GM23338 (cell line): ENCODE measurements at regions not wholly inside any gene's neighbourhood (a gene's known extent, or its start where the extent isn't known, plus 50 kb on each side); places are given as distances from the start of the nearest gene placed in this dataset.

ENCODE experiments used
- ATAC-seq: fragments of 200-7000 bp; cut with Tn5 transposase; 3 replicates; pipeline ENCODE4 v1.9.1; 2020
- DNase-seq: peaks from one replicate; pipeline ENCODE4 v3.0.0-alpha.2; 2015; ENCODE audit warnings: low spot score
- H2AFZ ChIP-seq: fragments of 200-600 bp; sonication (generic); 2 replicates; pipeline ENCODE4 v1.8.0; 2016; ENCODE audit warnings: antibody characterized with exemption, mild to moderate bottlenecking, moderate library complexity
- H3F3A ChIP-seq: fragments of 200-600 bp; sonication (generic); replicated peaks from 2 replicates; pipeline ENCODE4 v1.8.0; 2017; ENCODE audit warnings: antibody characterized with exemption, mixed run types, low read depth
- H3K27ac ChIP-seq: fragments of 200-600 bp; sonication (generic); 2 replicates; pipeline ENCODE4 v1.6.1; 2016; ENCODE audit warnings: low read depth
- H3K27me3 ChIP-seq: fragments of 200-600 bp; sonication (generic); 2 replicates; pipeline ENCODE4 v1.8.0; 2016; ENCODE audit warnings: mild to moderate bottlenecking, mixed run types, moderate library complexity; ENCODE audit not compliant: insufficient read depth
- H3K36me3 ChIP-seq: fragments of 200-600 bp; sonication (generic); 2 replicates; pipeline ENCODE4 v1.8.0; 2016; ENCODE audit warnings: mild to moderate bottlenecking; ENCODE audit not compliant: insufficient read depth
- H3K4me1 ChIP-seq: fragments of 200-600 bp; sonication (generic); 2 replicates; pipeline ENCODE4 v1.8.0; 2016; ENCODE audit warnings: mild to moderate bottlenecking, moderate library complexity; ENCODE audit not compliant: insufficient read depth
- H3K4me2 ChIP-seq: fragments of 200-600 bp; sonication (generic); 2 replicates; pipeline ENCODE4 v1.7.1; 2017; ENCODE audit warnings: mixed run types
- H3K4me3 ChIP-seq: fragments of 200-600 bp; sonication (generic); 2 replicates; pipeline ENCODE4 v1.6.1; 2016; ENCODE audit warnings: mixed run types
- H3K79me2 ChIP-seq: fragments of 200-600 bp; sonication (generic); replicated peaks from 2 replicates; pipeline ENCODE4 v1.8.0; 2017; ENCODE audit warnings: mild to moderate bottlenecking; ENCODE audit not compliant: insufficient read depth
- H3K9me2 ChIP-seq: fragments of 200-600 bp; sonication (generic); 2 replicates; pipeline ENCODE4 v1.8.0; 2017; ENCODE audit not compliant: insufficient read depth
- H4K20me1 ChIP-seq: fragments of 200-600 bp; sonication (generic); replicated peaks from 2 replicates; pipeline ENCODE4 v1.8.0; 2017; ENCODE audit warnings: mild to moderate bottlenecking; ENCODE audit not compliant: insufficient read depth
- H3K27ac Mint-ChIP-seq: 2 replicates; pipeline ENCODE4 v1.8.0; 2020; ENCODE audit warnings: inconsistent platforms, mild to moderate bottlenecking, moderate library complexity, mixed read lengths
- H3K27me3 Mint-ChIP-seq: 3 replicates; pipeline ENCODE4 v1.8.0; 2022; ENCODE audit warnings: low read depth, mild to moderate bottlenecking, moderate library complexity, mixed read lengths, inconsistent platforms; ENCODE audit not compliant: insufficient read depth, poor library complexity
- H3K36me3 Mint-ChIP-seq: 3 replicates; pipeline ENCODE4 v1.8.0; 2021; ENCODE audit warnings: low read depth, mild to moderate bottlenecking, inconsistent platforms, moderate library complexity, mixed read lengths
- H3K4me1 Mint-ChIP-seq: 3 replicates; pipeline ENCODE4 v1.8.0; 2020; ENCODE audit warnings: mild to moderate bottlenecking, inconsistent platforms, mixed read lengths
- H3K4me3 Mint-ChIP-seq: 3 replicates; pipeline ENCODE4 v1.8.0; 2021; ENCODE audit warnings: moderate library complexity, mild to moderate bottlenecking, inconsistent platforms, mixed read lengths
- H3K9me3 Mint-ChIP-seq: 3 replicates; pipeline ENCODE4 v1.8.0; 2020; ENCODE audit warnings: moderate library complexity, mild to moderate bottlenecking, inconsistent platforms, mixed read lengths
- CREB1 ChIP-seq: fragments of 250-450 bp; sonication (Bioruptor Pico); IDR thresholded peaks from 2 replicates; pipeline ENCODE4 v1.5.0; 2020; ENCODE audit warnings: low read depth, mild to moderate bottlenecking, moderate library complexity
- EZH2 ChIP-seq: fragments of 200-600 bp; sonication (generic); IDR thresholded peaks from one replicate; pipeline ENCODE4 v1.8.0; 2017; ENCODE audit warnings: antibody characterized with exemption, mild to moderate bottlenecking, low read depth; ENCODE audit not compliant: unreplicated experiment
- EZH2phosphoT487 ChIP-seq: fragments of 200-600 bp; sonication (generic); IDR thresholded peaks from one replicate; pipeline ENCODE4 v1.8.1; 2018; ENCODE audit warnings: antibody characterized with exemption; ENCODE audit not compliant: unreplicated experiment
- JUNB ChIP-seq: IDR thresholded peaks from one replicate; pipeline ENCODE4 v1.6.1; 2016; ENCODE audit warnings: antibody characterized with exemption; ENCODE audit not compliant: unreplicated experiment
- NANOG ChIP-seq: IDR thresholded peaks from 2 replicates; pipeline ENCODE4 v1.6.1; 2016; ENCODE audit warnings: antibody characterized with exemption, borderline replicate concordance
- POLR2AphosphoS5 ChIP-seq: IDR thresholded peaks from 2 replicates; pipeline ENCODE4 v1.6.1; 2016; ENCODE audit warnings: antibody characterized with exemption, low read depth
- STAT1 ChIP-seq: IDR thresholded peaks from one replicate; pipeline ENCODE4 v1.6.1; 2016; ENCODE audit warnings: antibody characterized with exemption; ENCODE audit not compliant: unreplicated experiment
- ZNF114 ChIP-seq: fragments of 250-450 bp; sonication (Bioruptor Pico); IDR thresholded peaks from 2 replicates; pipeline ENCODE4 v1.5.0; 2020; ENCODE audit warnings: mild to moderate bottlenecking, moderate library complexity
- ZNF331 ChIP-seq: fragments of 250-450 bp; sonication (Bioruptor Pico); IDR thresholded peaks from 2 replicates; pipeline ENCODE4 v1.5.0; 2020; ENCODE audit warnings: low read depth, mild to moderate bottlenecking, moderate library complexity
- TF ChIP-seq, protein P1 (sequence below): IDR thresholded peaks from 2 replicates; pipeline ENCODE4 v1.6.1; 2016; ENCODE audit warnings: antibody characterized with exemption
- TF ChIP-seq, protein P2 (sequence below): IDR thresholded peaks from one replicate; pipeline ENCODE4 v1.6.1; 2018; ENCODE audit warnings: antibody characterized with exemption; ENCODE audit not compliant: unreplicated experiment
- TF ChIP-seq, protein P3 (sequence below): fragments of 250-450 bp; sonication (Bioruptor Pico); IDR thresholded peaks from 2 replicates; pipeline ENCODE4 v1.5.0; 2020; ENCODE audit warnings: mild to moderate bottlenecking, moderate library complexity
- TF ChIP-seq, protein P4 (sequence below), 2 experiments: fragments of 200-600 bp in 1 of 2; sonication (generic) in 1 of 2; conservative IDR thresholded peaks; 2 replicates each; pipeline versions ENCODE4 v1.5.1 to v1.6.1; 2016 to 2017; ENCODE audit warnings: antibody characterized with exemption in 2 of 2, low read depth in 2 of 2, mild to moderate bottlenecking in 2 of 2, moderate library complexity in 1 of 2

DNA sequence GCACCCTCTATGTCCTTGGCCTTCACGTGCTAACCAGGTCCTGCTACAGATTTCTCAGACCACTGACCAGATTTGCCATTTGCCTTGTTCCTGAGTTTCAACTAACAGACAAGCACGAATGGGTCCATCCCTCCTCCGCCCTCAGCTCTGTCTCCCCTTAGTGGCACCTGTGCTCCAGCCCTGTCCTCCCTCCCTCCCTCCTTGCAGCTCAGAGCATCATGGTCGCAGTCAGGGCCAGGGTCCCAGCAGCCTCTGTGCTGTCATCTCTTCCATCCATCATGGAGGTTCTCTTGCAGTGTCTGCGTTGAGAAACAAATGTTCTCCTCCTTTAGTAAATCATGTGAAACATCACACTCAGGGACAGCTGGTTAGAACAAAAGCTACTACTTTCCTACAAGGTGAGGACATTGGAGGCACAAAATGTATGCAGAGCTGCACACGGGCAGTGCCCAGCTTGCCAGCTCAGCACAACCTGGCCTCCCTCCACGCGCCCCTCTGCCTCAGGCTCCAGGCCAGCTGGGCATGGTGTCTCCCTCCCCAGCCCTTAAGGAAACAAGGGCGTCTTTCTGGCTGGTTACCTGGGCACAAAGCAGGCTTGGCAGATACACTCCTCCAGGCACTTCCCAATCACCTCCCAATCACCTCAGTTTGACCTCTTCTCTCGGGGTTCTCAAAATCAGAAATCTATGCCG, 79.5 kb upstream of the ATP6AP2 start:
- Mint-ChIP-seq H3K27ac (no peak overlapping the region), H3K9me3 (no peaks in the 10 kb centered on the region), H3K36me3 (no peaks in the 10 kb centered on the region), H3K4me1 (peaks cover 13% of the 10 kb centered on the region), H3K4me3 (no peak overlapping the region), H3K27me3 (peaks cover 5% of the 10 kb centered on the region)
- H3K4me3 ChIP-seq, result no peak overlapping the region
- no peaks in the 10 kb centered on the region for H3K9me2 ChIP-seq
- DNase-seq, result no peak
- H3K27ac ChIP-seq, result no peak overlapping the region
- 0 out of 2 replicates have a peak, but pooled peaks cover 3% of the 10 kb centered on the region for H3K4me1 ChIP-seq
- TF ChIP-seq, protein P1, sequence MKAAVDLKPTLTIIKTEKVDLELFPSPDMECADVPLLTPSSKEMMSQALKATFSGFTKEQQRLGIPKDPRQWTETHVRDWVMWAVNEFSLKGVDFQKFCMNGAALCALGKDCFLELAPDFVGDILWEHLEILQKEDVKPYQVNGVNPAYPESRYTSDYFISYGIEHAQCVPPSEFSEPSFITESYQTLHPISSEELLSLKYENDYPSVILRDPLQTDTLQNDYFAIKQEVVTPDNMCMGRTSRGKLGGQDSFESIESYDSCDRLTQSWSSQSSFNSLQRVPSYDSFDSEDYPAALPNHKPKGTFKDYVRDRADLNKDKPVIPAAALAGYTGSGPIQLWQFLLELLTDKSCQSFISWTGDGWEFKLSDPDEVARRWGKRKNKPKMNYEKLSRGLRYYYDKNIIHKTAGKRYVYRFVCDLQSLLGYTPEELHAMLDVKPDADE, result no peak
- TF ChIP-seq STAT1 (no peak), EZH2 (no peak), POLR2AphosphoS5 (no peak), ZNF114 (no peak), CREB1 (CRISPR knock-in tag) (no peak), ZNF331 (no peak), JUNB (no peak), NANOG (no peak), EZH2phosphoT487 (no peak)
- TF ChIP-seq, protein P2, sequence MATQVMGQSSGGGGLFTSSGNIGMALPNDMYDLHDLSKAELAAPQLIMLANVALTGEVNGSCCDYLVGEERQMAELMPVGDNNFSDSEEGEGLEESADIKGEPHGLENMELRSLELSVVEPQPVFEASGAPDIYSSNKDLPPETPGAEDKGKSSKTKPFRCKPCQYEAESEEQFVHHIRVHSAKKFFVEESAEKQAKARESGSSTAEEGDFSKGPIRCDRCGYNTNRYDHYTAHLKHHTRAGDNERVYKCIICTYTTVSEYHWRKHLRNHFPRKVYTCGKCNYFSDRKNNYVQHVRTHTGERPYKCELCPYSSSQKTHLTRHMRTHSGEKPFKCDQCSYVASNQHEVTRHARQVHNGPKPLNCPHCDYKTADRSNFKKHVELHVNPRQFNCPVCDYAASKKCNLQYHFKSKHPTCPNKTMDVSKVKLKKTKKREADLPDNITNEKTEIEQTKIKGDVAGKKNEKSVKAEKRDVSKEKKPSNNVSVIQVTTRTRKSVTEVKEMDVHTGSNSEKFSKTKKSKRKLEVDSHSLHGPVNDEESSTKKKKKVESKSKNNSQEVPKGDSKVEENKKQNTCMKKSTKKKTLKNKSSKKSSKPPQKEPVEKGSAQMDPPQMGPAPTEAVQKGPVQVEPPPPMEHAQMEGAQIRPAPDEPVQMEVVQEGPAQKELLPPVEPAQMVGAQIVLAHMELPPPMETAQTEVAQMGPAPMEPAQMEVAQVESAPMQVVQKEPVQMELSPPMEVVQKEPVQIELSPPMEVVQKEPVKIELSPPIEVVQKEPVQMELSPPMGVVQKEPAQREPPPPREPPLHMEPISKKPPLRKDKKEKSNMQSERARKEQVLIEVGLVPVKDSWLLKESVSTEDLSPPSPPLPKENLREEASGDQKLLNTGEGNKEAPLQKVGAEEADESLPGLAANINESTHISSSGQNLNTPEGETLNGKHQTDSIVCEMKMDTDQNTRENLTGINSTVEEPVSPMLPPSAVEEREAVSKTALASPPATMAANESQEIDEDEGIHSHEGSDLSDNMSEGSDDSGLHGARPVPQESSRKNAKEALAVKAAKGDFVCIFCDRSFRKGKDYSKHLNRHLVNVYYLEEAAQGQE, result no peak
- TF ChIP-seq, protein P3, sequence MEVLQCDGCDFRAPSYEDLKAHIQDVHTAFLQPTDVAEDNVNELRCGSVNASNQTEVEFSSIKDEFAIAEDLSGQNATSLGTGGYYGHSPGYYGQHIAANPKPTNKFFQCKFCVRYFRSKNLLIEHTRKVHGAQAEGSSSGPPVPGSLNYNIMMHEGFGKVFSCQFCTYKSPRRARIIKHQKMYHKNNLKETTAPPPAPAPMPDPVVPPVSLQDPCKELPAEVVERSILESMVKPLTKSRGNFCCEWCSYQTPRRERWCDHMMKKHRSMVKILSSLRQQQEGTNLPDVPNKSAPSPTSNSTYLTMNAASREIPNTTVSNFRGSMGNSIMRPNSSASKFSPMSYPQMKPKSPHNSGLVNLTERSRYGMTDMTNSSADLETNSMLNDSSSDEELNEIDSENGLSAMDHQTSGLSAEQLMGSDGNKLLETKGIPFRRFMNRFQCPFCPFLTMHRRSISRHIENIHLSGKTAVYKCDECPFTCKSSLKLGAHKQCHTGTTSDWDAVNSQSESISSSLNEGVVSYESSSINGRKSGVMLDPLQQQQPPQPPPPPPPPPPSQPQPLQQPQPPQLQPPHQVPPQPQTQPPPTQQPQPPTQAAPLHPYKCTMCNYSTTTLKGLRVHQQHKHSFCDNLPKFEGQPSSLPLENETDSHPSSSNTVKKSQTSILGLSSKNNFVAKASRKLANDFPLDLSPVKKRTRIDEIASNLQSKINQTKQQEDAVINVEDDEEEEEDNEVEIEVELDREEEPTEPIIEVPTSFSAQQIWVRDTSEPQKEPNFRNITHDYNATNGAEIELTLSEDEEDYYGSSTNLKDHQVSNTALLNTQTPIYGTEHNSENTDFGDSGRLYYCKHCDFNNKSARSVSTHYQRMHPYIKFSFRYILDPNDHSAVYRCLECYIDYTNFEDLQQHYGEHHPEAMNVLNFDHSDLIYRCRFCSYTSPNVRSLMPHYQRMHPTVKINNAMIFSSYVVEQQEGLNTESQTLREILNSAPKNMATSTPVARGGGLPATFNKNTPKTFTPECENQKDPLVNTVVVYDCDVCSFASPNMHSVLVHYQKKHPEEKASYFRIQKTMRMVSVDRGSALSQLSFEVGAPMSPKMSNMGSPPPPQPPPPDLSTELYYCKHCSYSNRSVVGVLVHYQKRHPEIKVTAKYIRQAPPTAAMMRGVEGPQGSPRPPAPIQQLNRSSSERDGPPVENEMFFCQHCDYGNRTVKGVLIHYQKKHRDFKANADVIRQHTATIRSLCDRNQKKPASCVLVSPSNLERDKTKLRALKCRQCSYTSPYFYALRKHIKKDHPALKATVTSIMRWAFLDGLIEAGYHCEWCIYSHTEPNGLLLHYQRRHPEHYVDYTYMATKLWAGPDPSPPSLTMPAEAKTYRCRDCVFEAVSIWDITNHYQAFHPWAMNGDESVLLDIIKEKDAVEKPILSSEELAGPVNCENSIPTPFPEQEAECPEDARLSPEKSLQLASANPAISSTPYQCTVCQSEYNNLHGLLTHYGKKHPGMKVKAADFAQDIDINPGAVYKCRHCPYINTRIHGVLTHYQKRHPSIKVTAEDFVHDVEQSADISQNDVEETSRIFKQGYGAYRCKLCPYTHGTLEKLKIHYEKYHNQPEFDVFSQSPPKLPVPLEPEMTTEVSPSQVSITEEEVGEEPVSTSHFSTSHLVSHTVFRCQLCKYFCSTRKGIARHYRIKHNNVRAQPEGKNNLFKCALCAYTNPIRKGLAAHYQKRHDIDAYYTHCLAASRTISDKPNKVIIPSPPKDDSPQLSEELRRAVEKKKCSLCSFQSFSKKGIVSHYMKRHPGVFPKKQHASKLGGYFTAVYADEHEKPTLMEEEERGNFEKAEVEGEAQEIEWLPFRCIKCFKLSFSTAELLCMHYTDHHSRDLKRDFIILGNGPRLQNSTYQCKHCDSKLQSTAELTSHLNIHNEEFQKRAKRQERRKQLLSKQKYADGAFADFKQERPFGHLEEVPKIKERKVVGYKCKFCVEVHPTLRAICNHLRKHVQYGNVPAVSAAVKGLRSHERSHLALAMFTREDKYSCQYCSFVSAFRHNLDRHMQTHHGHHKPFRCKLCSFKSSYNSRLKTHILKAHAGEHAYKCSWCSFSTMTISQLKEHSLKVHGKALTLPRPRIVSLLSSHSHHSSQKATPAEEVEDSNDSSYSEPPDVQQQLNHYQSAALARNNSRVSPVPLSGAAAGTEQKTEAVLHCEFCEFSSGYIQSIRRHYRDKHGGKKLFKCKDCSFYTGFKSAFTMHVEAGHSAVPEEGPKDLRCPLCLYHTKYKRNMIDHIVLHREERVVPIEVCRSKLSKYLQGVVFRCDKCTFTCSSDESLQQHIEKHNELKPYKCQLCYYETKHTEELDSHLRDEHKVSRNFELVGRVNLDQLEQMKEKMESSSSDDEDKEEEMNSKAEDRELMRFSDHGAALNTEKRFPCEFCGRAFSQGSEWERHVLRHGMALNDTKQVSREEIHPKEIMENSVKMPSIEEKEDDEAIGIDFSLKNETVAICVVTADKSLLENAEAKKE (CRISPR knock-in tag), result no peak
- TF ChIP-seq, protein P4, sequence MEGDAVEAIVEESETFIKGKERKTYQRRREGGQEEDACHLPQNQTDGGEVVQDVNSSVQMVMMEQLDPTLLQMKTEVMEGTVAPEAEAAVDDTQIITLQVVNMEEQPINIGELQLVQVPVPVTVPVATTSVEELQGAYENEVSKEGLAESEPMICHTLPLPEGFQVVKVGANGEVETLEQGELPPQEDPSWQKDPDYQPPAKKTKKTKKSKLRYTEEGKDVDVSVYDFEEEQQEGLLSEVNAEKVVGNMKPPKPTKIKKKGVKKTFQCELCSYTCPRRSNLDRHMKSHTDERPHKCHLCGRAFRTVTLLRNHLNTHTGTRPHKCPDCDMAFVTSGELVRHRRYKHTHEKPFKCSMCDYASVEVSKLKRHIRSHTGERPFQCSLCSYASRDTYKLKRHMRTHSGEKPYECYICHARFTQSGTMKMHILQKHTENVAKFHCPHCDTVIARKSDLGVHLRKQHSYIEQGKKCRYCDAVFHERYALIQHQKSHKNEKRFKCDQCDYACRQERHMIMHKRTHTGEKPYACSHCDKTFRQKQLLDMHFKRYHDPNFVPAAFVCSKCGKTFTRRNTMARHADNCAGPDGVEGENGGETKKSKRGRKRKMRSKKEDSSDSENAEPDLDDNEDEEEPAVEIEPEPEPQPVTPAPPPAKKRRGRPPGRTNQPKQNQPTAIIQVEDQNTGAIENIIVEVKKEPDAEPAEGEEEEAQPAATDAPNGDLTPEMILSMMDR (conservative IDR thresholded peaks at IDR 0.05; ENCODE audit: low read depth in 2 of 2), result no peak
- ATAC-seq, result no peak
- no peaks in the 10 kb centered on the region for H3K27me3 ChIP-seq
- no peaks in the 10 kb centered on the region for H4K20me1 ChIP-seq
- no peak overlapping the region for H3K4me2 ChIP-seq
- H3K36me3 ChIP-seq, result no peaks in the 10 kb centered on the region
- no peak overlapping the region for H2AFZ ChIP-seq
- no peaks in the 10 kb centered on the region for H3K79me2 ChIP-seq
- H3F3A ChIP-seq, result no peaks in the 10 kb centered on the region
